ENCODE measurements at regions not wholly inside any gene's neighbourhood (a gene's known extent, or its start where the extent isn't known, plus 50 kb on each side); places are given as distances from the start of the nearest gene placed in this dataset.

GRCh38 chr9:22257026-22257816 lies 189.4 kb upstream of the DMRTA1 start:
- ATAC-seq (ENCODE audit: low read depth) (peak; percentile 90), DNase-seq (ENCODE audit: low spot score) (peak; percentile 93)
- Histone ChIP-seq H3K27ac (ENCODE audit: poor library complexity, severe bottlenecking) (peak overlapping the region; percentile 97), H3K9me3 (ENCODE audit: severe bottlenecking) (peaks cover 8% of the 10 kb centered on the region), H3K4me3 (ENCODE audit: severe bottlenecking) (no peak overlapping the region), H3K36me3 (ENCODE audit: low read depth) (peaks cover 4% of the 10 kb centered on the region; the same call in 1 of the 2 replicates), H3K27me3 (ENCODE audit: insufficient read depth, poor library complexity, severe bottlenecking) (no peaks in the 10 kb centered on the region), H3K4me1 (ENCODE audit: insufficient read depth, poor library complexity, severe bottlenecking) (peaks cover 18% of the 10 kb centered on the region)
- no peak for TF ChIP-seq CTCF (IDR thresholded peaks at IDR 0.05; ENCODE audit: poor library complexity, severe bottlenecking)

GRCh38 chr9:22265038-22265437 lies 181.6 kb upstream of the DMRTA1 start:
- Histone ChIP-seq H3K27me3 (ENCODE audit: insufficient read depth, poor library complexity, severe bottlenecking) (no peaks in the 10 kb centered on the region), H3K36me3 (ENCODE audit: low read depth) (no peaks in the 10 kb centered on the region), H3K9me3 (ENCODE audit: severe bottlenecking) (peaks cover 3% of the 10 kb centered on the region), H3K27ac (ENCODE audit: poor library complexity, severe bottlenecking) (no peak overlapping the region), H3K4me3 (ENCODE audit: severe bottlenecking) (no peak overlapping the region), H3K4me1 (ENCODE audit: insufficient read depth, poor library complexity, severe bottlenecking) (no peaks in the 10 kb centered on the region)
- ATAC-seq (ENCODE audit: low read depth) (no peak), DNase-seq (ENCODE audit: low spot score) (no peak)
- no peak for TF ChIP-seq CTCF (IDR thresholded peaks at IDR 0.05; ENCODE audit: poor library complexity, severe bottlenecking)

- H3K4me1 ChIP-seq (ENCODE audit: insufficient read depth, poor library complexity, severe bottlenecking), result no peaks in the 10 kb centered on the region
- H3K4me3 ChIP-seq (ENCODE audit: severe bottlenecking), result no peak overlapping the region
- no peak for DNase-seq (ENCODE audit: low spot score)
- no peaks in the 10 kb centered on the region for H3K36me3 ChIP-seq (ENCODE audit: low read depth)
- no peaks in the 10 kb centered on the region for H3K27me3 ChIP-seq (ENCODE audit: insufficient read depth, poor library complexity, severe bottlenecking)
- no peak overlapping the region for H3K27ac ChIP-seq (ENCODE audit: poor library complexity, severe bottlenecking)
- no peak for ATAC-seq (ENCODE audit: low read depth)
- no peak for TF ChIP-seq CTCF (IDR thresholded peaks at IDR 0.05; ENCODE audit: poor library complexity, severe bottlenecking)
- H3K9me3 ChIP-seq (ENCODE audit: severe bottlenecking), result peaks cover 3% of the 10 kb centered on the region
These were observed 181.1 kb upstream of the DMRTA1 start for GRCh38 chr9:22265534-22265933.

- H3K4me1 ChIP-seq (ENCODE audit: insufficient read depth, poor library complexity, severe bottlenecking), result no peaks in the 10 kb centered on the region
- ATAC-seq (ENCODE audit: low read depth) (no peak), DNase-seq (ENCODE audit: low spot score) (no peak)
- no peak for TF ChIP-seq CTCF (IDR thresholded peaks at IDR 0.05; ENCODE audit: poor library complexity, severe bottlenecking)
- no peaks in the 10 kb centered on the region for H3K27me3 ChIP-seq (ENCODE audit: insufficient read depth, poor library complexity, severe bottlenecking)
- no peak overlapping the region for H3K27ac ChIP-seq (ENCODE audit: poor library complexity, severe bottlenecking)
- H3K9me3 ChIP-seq (ENCODE audit: severe bottlenecking), result no peaks in the 10 kb centered on the region
- H3K36me3 ChIP-seq (ENCODE audit: low read depth), result no peaks in the 10 kb centered on the region
- no peak overlapping the region for H3K4me3 ChIP-seq (ENCODE audit: severe bottlenecking)
These were observed 172.1 kb upstream of the DMRTA1 start for GRCh38 chr9:22274477-22274876.

- no peak for DNase-seq (ENCODE audit: low spot score)
- H3K27ac ChIP-seq (ENCODE audit: poor library complexity, severe bottlenecking), result no peak overlapping the region
- no peaks in the 10 kb centered on the region for H3K27me3 ChIP-seq (ENCODE audit: insufficient read depth, poor library complexity, severe bottlenecking)
- H3K4me3 ChIP-seq (ENCODE audit: severe bottlenecking), result no peak overlapping the region
- no peaks in the 10 kb centered on the region for H3K36me3 ChIP-seq (ENCODE audit: low read depth)
- no peak for TF ChIP-seq CTCF (IDR thresholded peaks at IDR 0.05; ENCODE audit: poor library complexity, severe bottlenecking)
- no peak for ATAC-seq (ENCODE audit: low read depth)
- H3K4me1 ChIP-seq (ENCODE audit: insufficient read depth, poor library complexity, severe bottlenecking), result no peaks in the 10 kb centered on the region
- no peaks in the 10 kb centered on the region for H3K9me3 ChIP-seq (ENCODE audit: severe bottlenecking)
These were observed 168.2 kb upstream of the DMRTA1 start for GRCh38 chr9:22278426-22278825.
